Liver (tissue), 8 donors: ENCODE measurements at regions not wholly inside any gene's neighbourhood (a gene's known extent, or its start where the extent isn't known, plus 50 kb on each side); places are given as distances from the start of the nearest gene placed in this dataset.

Experiments used
- DNase-seq: peaks from one replicate; pipeline ENCODE4 v3.0.0-alpha.2; 2017; ENCODE audit warnings: low spot score
- H3K27ac ChIP-seq, 2 donors: one replicate each; pipeline ENCODE4 v1.7.0; 2013; ENCODE audit warnings: inconsistent platforms in 2 of 2, low read length in 2 of 2, control low read depth in 1 of 2, low read depth in 1 of 2, mild to moderate bottlenecking in 1 of 2
- H3K27me3 ChIP-seq, 4 donors: one replicate each; pipeline versions ENCODE4 v1.6.1 to v1.7.0; 2013; ENCODE audit warnings: low read length in 3 of 4, inconsistent platforms in 1 of 4, mild to moderate bottlenecking in 1 of 4, moderate library complexity in 1 of 4; ENCODE audit not compliant: control insufficient read depth in 4 of 4, insufficient read depth in 4 of 4
- H3K36me3 ChIP-seq, 4 donors: one replicate each; pipeline versions ENCODE4 v1.6.1 to v1.7.0; 2013; ENCODE audit warnings: low read length in 3 of 4, mild to moderate bottlenecking in 3 of 4, low read depth in 1 of 4, moderate library complexity in 1 of 4; ENCODE audit not compliant: control insufficient read depth in 4 of 4, insufficient read depth in 3 of 4
- H3K4me1 ChIP-seq, 4 donors: one replicate each; pipeline versions ENCODE4 v1.6.1 to v1.7.0; 2013; ENCODE audit warnings: low read length in 3 of 4, mild to moderate bottlenecking in 3 of 4, moderate library complexity in 1 of 4; ENCODE audit not compliant: control insufficient read depth in 4 of 4, insufficient read depth in 4 of 4
- H3K4me3 ChIP-seq, 3 donors: one replicate each; pipeline versions ENCODE4 v1.6.1 to v1.7.0; 2013; ENCODE audit warnings: low read length in 3 of 3, control low read depth in 1 of 3, low read depth in 1 of 3, mild to moderate bottlenecking in 1 of 3
- H3K9ac ChIP-seq, 2 donors: one replicate each; pipeline ENCODE4 v1.7.0; 2013; ENCODE audit warnings: low read length in 2 of 2, mild to moderate bottlenecking in 2 of 2, moderate library complexity in 2 of 2, control low read depth in 1 of 2, low read depth in 1 of 2
- H3K9me3 ChIP-seq, 4 donors: one replicate each; pipeline versions ENCODE4 v1.6.1 to v1.7.0; 2013; ENCODE audit warnings: low read length in 3 of 4; ENCODE audit not compliant: control insufficient read depth in 4 of 4
- ATF3 ChIP-seq: IDR thresholded peaks from 2 replicates; pipeline ENCODE4 v1.6.1; 2016; ENCODE audit warnings: antibody characterized with exemption
- CTCF ChIP-seq: fragments of 150-350 bp; IDR thresholded peaks from 2 replicates; pipeline ENCODE4 v1.5.1; 2017; ENCODE audit warnings: improper control_type of control experiment, low read depth, low read length; ENCODE audit not compliant: missing input control
- EGR1 ChIP-seq, 2 donors: IDR thresholded peaks; 2 replicates each; pipeline ENCODE4 v1.6.1; 2016 to 2018; ENCODE audit warnings: antibody characterized with exemption in 2 of 2, low read depth in 2 of 2
- FOXA1 ChIP-seq: IDR thresholded peaks from 2 replicates; pipeline ENCODE4 v1.6.1; 2016; ENCODE audit warnings: antibody characterized with exemption
- FOXA2 ChIP-seq: IDR thresholded peaks from 2 replicates; pipeline ENCODE4 v1.6.1; 2016; ENCODE audit warnings: antibody characterized with exemption
- GABPA ChIP-seq, 2 donors: IDR thresholded peaks in 1 of 2; conservative IDR thresholded peaks in 1 of 2; 2 replicates each; pipeline ENCODE4 v1.6.1; 2016; ENCODE audit warnings: antibody characterized with exemption in 2 of 2, mild to moderate bottlenecking in 1 of 2, moderate library complexity in 1 of 2
- HNF4A ChIP-seq, 2 donors: conservative IDR thresholded peaks; 2 replicates each; pipeline ENCODE4 v1.6.1; 2016; ENCODE audit warnings: antibody characterized with exemption in 2 of 2, mild to moderate bottlenecking in 2 of 2
- HNF4G ChIP-seq: IDR thresholded peaks from 2 replicates; pipeline ENCODE4 v1.6.1; 2016; ENCODE audit warnings: antibody characterized with exemption
- JUND ChIP-seq, 2 donors: IDR thresholded peaks; 2 replicates each; pipeline ENCODE4 v1.6.1; 2016; ENCODE audit warnings: antibody characterized with exemption in 2 of 2
- MAX ChIP-seq: IDR thresholded peaks from 2 replicates; pipeline ENCODE4 v1.6.1; 2016; ENCODE audit warnings: antibody characterized with exemption
- NR2F2 ChIP-seq: IDR thresholded peaks from 2 replicates; pipeline ENCODE4 v1.6.1; 2016; ENCODE audit warnings: antibody characterized with exemption
- RAD21 ChIP-seq, 2 donors: IDR thresholded peaks; 2 replicates each; pipeline ENCODE4 v1.6.1; 2016; ENCODE audit warnings: antibody characterized with exemption in 2 of 2, mild to moderate bottlenecking in 2 of 2
- REST ChIP-seq: IDR thresholded peaks from 2 replicates; pipeline ENCODE4 v1.6.1; 2016; ENCODE audit warnings: antibody characterized with exemption, mild to moderate bottlenecking
- SP1 ChIP-seq: IDR thresholded peaks from 2 replicates; pipeline ENCODE4 v1.6.1; 2018; ENCODE audit warnings: antibody characterized with exemption, mild to moderate bottlenecking
- TAF1 ChIP-seq: conservative IDR thresholded peaks from 2 replicates; pipeline ENCODE4 v1.6.1; 2016; ENCODE audit warnings: antibody characterized with exemption, mild to moderate bottlenecking
- YY1 ChIP-seq: IDR thresholded peaks from 2 replicates; pipeline ENCODE4 v1.6.1; 2016; ENCODE audit warnings: antibody characterized with exemption, mild to moderate bottlenecking
- ZBTB33 ChIP-seq: IDR thresholded peaks from 2 replicates; pipeline ENCODE4 v1.6.1; 2016; ENCODE audit warnings: antibody characterized with exemption
- WGBS: extraction: QIAGEN DNeasy Blood & Tissue Kit; methylation state at CpG from one replicate; pipeline ENCODE4 v1.1.7; 2013; 5-methylcytosine and 5-hydroxymethylcytosine counted together
- donor health status: healthy.
- donor health status: healthy.
- donor health status: healthy.
- donor health status: healthy.
- donor health status: healthy.

GRCh38 chr9:11402621-11403020, 789.8 kb upstream of the PTPRD start (continued):
- TF ChIP-seq REST: no peak
- no peak for TF ChIP-seq HNF4G
- no peak for TF ChIP-seq TAF1
- no peak for TF ChIP-seq FOXA2
- no peak for TF ChIP-seq NR2F2

- H3K9me3 ChIP-seq: peaks cover 0 to 5% (median 0%) of the 10 kb centered on the region in 4 donors
Measured at GRCh38 chr9:11414241-11414640, 801.4 kb upstream of the PTPRD start.

More at GRCh38 chr9:11414241-11414640, 801.4 kb upstream of the PTPRD start:
- no peak overlapping the region for H3K9ac ChIP-seq
- no peaks in the 10 kb centered on the region for H3K36me3 ChIP-seq
- WGBS: 63% methylated on average over 4 of the region's 4 CpGs
- TF ChIP-seq HNF4A (conservative IDR thresholded peaks at IDR 0.05): no peak
- no peak for TF ChIP-seq TAF1
- TF ChIP-seq RAD21 (IDR thresholded peaks at IDR 0.05): no peak
- no peak for TF ChIP-seq FOXA1
- no peak for TF ChIP-seq ZBTB33
- TF ChIP-seq REST: no peak
- TF ChIP-seq SP1: no peak
- no peak for TF ChIP-seq HNF4G
- TF ChIP-seq JUND (IDR thresholded peaks at IDR 0.05): no peak
- no peak for TF ChIP-seq GABPA (IDR thresholded peaks at IDR 0.05 in 1 of 2, conservative IDR thresholded peaks at IDR 0.05 in 1 of 2)
- no peak for TF ChIP-seq FOXA2
- TF ChIP-seq NR2F2: no peak
- TF ChIP-seq YY1: no peak
- no peak for TF ChIP-seq MAX
- TF ChIP-seq CTCF: no peak
- no peak for TF ChIP-seq ATF3
- no peak for TF ChIP-seq EGR1 (IDR thresholded peaks at IDR 0.05; ENCODE audit: low read depth in 2 of 2)
- H3K4me1 ChIP-seq: no peaks in the 10 kb centered on the region
- no peak for DNase-seq
- H3K27me3 ChIP-seq: peaks cover 0 to 2% (median 0%) of the 10 kb centered on the region in 4 donors
- no peak overlapping the region for H3K4me3 ChIP-seq
- H3K27ac ChIP-seq: no peak overlapping the region
